ENCODE measurements at regions not wholly inside any gene's neighbourhood (a gene's known extent, or its start where the extent isn't known, plus 50 kb on each side); places are given as distances from the start of the nearest gene placed in this dataset.

DNA sequence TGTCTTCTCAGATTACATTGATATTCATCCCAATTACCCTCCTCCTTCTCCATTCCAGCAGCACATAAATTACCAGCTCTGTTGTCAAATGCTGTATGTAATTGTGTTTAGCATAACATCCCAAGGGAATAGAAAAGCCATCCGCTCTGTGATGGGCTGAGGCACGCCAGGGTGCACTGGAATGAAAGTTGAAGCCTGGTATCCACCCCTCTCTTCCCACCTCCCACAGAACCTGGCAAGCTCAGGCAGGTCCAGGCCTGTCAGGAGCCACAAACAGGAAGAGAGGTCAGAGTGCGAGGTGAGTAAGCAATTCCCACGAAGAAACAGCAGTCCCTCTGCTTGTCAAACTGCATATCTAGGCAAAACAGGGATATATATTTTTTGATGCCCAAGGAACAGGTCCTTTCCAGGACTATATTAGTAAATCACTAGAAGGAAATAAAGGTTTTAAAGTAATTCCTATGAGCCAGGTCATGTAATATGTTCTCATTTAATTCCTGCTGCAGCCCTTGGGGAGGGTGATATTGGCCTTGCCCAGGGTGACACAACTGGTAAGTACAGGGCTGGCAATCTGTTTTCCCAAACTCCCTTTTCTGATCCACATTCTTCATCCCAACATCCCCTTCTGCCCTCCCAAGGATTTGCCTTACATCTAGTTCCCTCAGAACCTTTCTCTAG lies 155.6 kb upstream of the GHITM start:
- TF ChIP-seq, protein P1, sequence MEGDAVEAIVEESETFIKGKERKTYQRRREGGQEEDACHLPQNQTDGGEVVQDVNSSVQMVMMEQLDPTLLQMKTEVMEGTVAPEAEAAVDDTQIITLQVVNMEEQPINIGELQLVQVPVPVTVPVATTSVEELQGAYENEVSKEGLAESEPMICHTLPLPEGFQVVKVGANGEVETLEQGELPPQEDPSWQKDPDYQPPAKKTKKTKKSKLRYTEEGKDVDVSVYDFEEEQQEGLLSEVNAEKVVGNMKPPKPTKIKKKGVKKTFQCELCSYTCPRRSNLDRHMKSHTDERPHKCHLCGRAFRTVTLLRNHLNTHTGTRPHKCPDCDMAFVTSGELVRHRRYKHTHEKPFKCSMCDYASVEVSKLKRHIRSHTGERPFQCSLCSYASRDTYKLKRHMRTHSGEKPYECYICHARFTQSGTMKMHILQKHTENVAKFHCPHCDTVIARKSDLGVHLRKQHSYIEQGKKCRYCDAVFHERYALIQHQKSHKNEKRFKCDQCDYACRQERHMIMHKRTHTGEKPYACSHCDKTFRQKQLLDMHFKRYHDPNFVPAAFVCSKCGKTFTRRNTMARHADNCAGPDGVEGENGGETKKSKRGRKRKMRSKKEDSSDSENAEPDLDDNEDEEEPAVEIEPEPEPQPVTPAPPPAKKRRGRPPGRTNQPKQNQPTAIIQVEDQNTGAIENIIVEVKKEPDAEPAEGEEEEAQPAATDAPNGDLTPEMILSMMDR (IDR thresholded peaks at IDR 0.05): no peak
- TF ChIP-seq ZFX (IDR thresholded peaks at IDR 0.05; ENCODE audit: borderline replicate concordance): no peak
